Testis (tissue), 2 donors: ENCODE measurements at regions not wholly inside any gene's neighbourhood (a gene's known extent, or its start where the extent isn't known, plus 50 kb on each side); places are given as distances from the start of the nearest gene placed in this dataset.

ENCODE experiments used
- DNase-seq: peaks from one replicate; pipeline ENCODE4 v3.0.0-alpha.2; 2019
- H3K27ac ChIP-seq, 2 donors: fragments of 200-600 bp; sonication (generic); one replicate each; pipeline ENCODE4 v1.5.1; 2019
- H3K27me3 ChIP-seq: fragments of 200-600 bp; sonication (generic); one replicate; pipeline ENCODE4 v1.5.1; 2019
- H3K36me3 ChIP-seq: fragments of 200-600 bp; sonication (generic); one replicate; pipeline ENCODE4 v1.5.1; 2017; ENCODE audit warnings: low read depth; ENCODE audit errors: missing control alignments
- H3K4me1 ChIP-seq: fragments of 200-600 bp; sonication (generic); one replicate; pipeline ENCODE4 v1.5.1; 2019
- H3K4me3 ChIP-seq, 2 donors: fragments of 200-600 bp; sonication (generic); one replicate each; pipeline ENCODE4 v1.5.1; 2017 to 2019
- H3K9me3 ChIP-seq: fragments of 200-600 bp; sonication (generic); one replicate; pipeline ENCODE4 v1.5.1; 2017
- CTCF ChIP-seq, 3 experiments: fragments of 450-650 bp in 2 of 3; fragments of 200-600 bp in 1 of 3; sonication (generic) in 1 of 3; IDR thresholded peaks; one replicate each; pipeline ENCODE4 v1.5.1; 2016 to 2019; ENCODE audit warnings: antibody characterized with exemption in 3 of 3, mild to moderate bottlenecking in 2 of 3, moderate library complexity in 1 of 3
- POLR2A ChIP-seq: fragments of 450-650 bp; IDR thresholded peaks from one replicate; pipeline ENCODE4 v1.6.1; 2017; ENCODE audit warnings: antibody characterized with exemption, mild to moderate bottlenecking, moderate library complexity
- WGBS, 2 donors: methylation state at CpG; one replicate each; pipeline ENCODE4 v1.1.5; 2018; 5-methylcytosine and 5-hydroxymethylcytosine counted together
- intact Hi-C: fragments of 100-400 bp; cut with DNase I; formaldehyde crosslinking; loops from one replicate; pipeline ENCODE4 v1.15.1; 2023; ENCODE audit warnings: low total_unique reads

GRCh38 chr2:2831633-2832032, 500.6 kb upstream of the MYT1L start:
- Histone ChIP-seq H3K9me3 (no peaks in the 10 kb centered on the region), H3K27ac (no peak overlapping the region), H3K36me3 (no peaks in the 10 kb centered on the region), H3K4me1 (no peaks in the 10 kb centered on the region), H3K27me3 (no peaks in the 10 kb centered on the region), H3K4me3 (no peak overlapping the region)
- WGBS, 2 donors: 56 to 77% methylated on average over 10 to 11 of the region's 11 CpGs
- no peak for DNase-seq
- TF ChIP-seq CTCF (IDR thresholded peaks at IDR 0.05) (no peak), POLR2A (no peak)
- intact Hi-C loops: no loop called here

GRCh38 chr2:2830576-2830975, 499.5 kb upstream of the MYT1L start:
- H3K4me1 ChIP-seq: no peaks in the 10 kb centered on the region
- WGBS, 2 donors: 97 to 98% methylated on average over 3 of the region's 3 CpGs
- no peak overlapping the region for H3K4me3 ChIP-seq
- no peaks in the 10 kb centered on the region for H3K9me3 ChIP-seq
- H3K36me3 ChIP-seq: no peaks in the 10 kb centered on the region
- intact Hi-C loops: no loop called here
- no peak for DNase-seq
- no peak overlapping the region for H3K27ac ChIP-seq
- TF ChIP-seq POLR2A: no peak
- TF ChIP-seq CTCF (IDR thresholded peaks at IDR 0.05): no peak
- no peaks in the 10 kb centered on the region for H3K27me3 ChIP-seq

GRCh38 chr2:2828774-2829368, 497.8 kb upstream of the MYT1L start:
- Histone ChIP-seq H3K27ac (no peak overlapping the region), H3K27me3 (no peaks in the 10 kb centered on the region), H3K36me3 (no peaks in the 10 kb centered on the region), H3K4me3 (no peak overlapping the region), H3K9me3 (no peaks in the 10 kb centered on the region), H3K4me1 (no peaks in the 10 kb centered on the region)
- DNase-seq: no peak
- intact Hi-C loops: no loop called here
- TF ChIP-seq CTCF (IDR thresholded peaks at IDR 0.05): no peak
- TF ChIP-seq POLR2A: no peak
- 43 to 54% methylated on average over 12 to 13 of the region's 13 CpGs for WGBS, 2 donors

GRCh38 chr2:2827761-2828221, 496.7 kb upstream of the MYT1L start:
- H3K27ac ChIP-seq: no peak overlapping the region
- H3K4me1 ChIP-seq: no peaks in the 10 kb centered on the region
- H3K36me3 ChIP-seq: no peaks in the 10 kb centered on the region
- intact Hi-C loops: no loop called here
- WGBS, 2 donors: 89 to 93% methylated on average over 5 to 7 of the region's 8 CpGs
- H3K4me3 ChIP-seq: no peak overlapping the region
- no peaks in the 10 kb centered on the region for H3K9me3 ChIP-seq
- TF ChIP-seq POLR2A: no peak
- TF ChIP-seq CTCF (IDR thresholded peaks at IDR 0.05): no peak
- no peak for DNase-seq
- no peaks in the 10 kb centered on the region for H3K27me3 ChIP-seq

GRCh38 chr2:2827046-2827636, 496.1 kb upstream of the MYT1L start:
- WGBS, 2 donors: 83 to 87% methylated on average over 15 to 16 of the region's 16 CpGs
- Histone ChIP-seq H3K27ac (no peak overlapping the region), H3K36me3 (no peaks in the 10 kb centered on the region), H3K9me3 (no peaks in the 10 kb centered on the region), H3K4me1 (no peaks in the 10 kb centered on the region), H3K27me3 (no peaks in the 10 kb centered on the region), H3K4me3 (no peak overlapping the region)
- no peak for DNase-seq
- intact Hi-C loops: no loop called here
- TF ChIP-seq CTCF (IDR thresholded peaks at IDR 0.05) (no peak), POLR2A (no peak)
